Esophagus squamous epithelium (tissue), 4 donors: ENCODE measurements at regions not wholly inside any gene's neighbourhood (a gene's known extent, or its start where the extent isn't known, plus 50 kb on each side); places are given as distances from the start of the nearest gene placed in this dataset.

Experiments used
- POLR2A ChIP-seq, 4 donors: fragments of 450-650 bp; IDR thresholded peaks; one replicate each; pipeline ENCODE4 v1.6.1; 2017; ENCODE audit warnings: antibody characterized with exemption in 4 of 4, mild to moderate bottlenecking in 4 of 4, moderate library complexity in 3 of 4
- TF ChIP-seq, protein P1 (sequence below), 6 experiments: fragments of 450-650 bp in 4 of 6; fragments of 200-600 bp in 2 of 6; sonication (generic) in 2 of 6; IDR thresholded peaks; one replicate each; pipeline ENCODE4 v1.5.1; 2016 to 2019; ENCODE audit warnings: antibody characterized with exemption in 6 of 6, mild to moderate bottlenecking in 4 of 6, moderate library complexity in 4 of 6

DNA sequence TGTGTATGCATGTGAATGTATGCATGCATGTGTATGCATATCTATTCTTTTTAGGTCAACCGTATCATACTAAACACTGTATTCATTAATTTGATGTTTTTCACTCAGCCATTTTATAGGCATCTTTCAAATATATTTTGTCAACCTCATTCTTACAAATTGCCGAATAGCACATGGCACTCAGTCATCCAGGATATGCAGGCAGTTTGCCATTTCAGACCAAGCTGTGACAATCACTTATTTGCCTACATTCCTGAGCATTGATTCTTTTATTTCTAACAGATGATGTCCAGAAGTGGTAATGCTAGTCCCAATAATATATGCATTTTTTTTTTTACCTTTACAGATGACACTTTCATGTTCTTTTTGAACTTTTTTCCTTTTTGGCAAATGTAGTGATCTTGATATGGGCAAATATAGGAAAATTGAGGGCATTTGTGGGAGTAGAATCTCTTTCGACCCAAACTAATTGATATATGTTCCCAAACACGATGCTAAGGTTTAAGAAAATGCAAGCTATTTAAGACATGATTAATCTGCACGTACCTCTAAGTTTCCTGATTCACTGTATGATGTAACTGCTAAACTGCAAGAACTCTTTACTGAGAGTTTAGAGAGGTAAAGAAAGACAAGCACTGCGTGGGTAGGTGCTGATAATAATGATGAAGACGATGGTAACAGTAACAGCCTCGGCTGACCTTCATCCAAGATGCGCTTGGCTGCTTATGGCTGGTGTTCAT is 153.9 kb upstream of the DAP start:
- TF ChIP-seq, protein P1, sequence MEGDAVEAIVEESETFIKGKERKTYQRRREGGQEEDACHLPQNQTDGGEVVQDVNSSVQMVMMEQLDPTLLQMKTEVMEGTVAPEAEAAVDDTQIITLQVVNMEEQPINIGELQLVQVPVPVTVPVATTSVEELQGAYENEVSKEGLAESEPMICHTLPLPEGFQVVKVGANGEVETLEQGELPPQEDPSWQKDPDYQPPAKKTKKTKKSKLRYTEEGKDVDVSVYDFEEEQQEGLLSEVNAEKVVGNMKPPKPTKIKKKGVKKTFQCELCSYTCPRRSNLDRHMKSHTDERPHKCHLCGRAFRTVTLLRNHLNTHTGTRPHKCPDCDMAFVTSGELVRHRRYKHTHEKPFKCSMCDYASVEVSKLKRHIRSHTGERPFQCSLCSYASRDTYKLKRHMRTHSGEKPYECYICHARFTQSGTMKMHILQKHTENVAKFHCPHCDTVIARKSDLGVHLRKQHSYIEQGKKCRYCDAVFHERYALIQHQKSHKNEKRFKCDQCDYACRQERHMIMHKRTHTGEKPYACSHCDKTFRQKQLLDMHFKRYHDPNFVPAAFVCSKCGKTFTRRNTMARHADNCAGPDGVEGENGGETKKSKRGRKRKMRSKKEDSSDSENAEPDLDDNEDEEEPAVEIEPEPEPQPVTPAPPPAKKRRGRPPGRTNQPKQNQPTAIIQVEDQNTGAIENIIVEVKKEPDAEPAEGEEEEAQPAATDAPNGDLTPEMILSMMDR (IDR thresholded peaks at IDR 0.05): no peak
- no peak for TF ChIP-seq POLR2A (IDR thresholded peaks at IDR 0.05)
